Heart left ventricle (tissue), 13 donors: ENCODE measurements at regions not wholly inside any gene's neighbourhood (a gene's known extent, or its start where the extent isn't known, plus 50 kb on each side); places are given as distances from the start of the nearest gene placed in this dataset.

Experiments used
- POLR2A ChIP-seq, 2 donors: fragments of 450-650 bp; IDR thresholded peaks; one replicate each; pipeline ENCODE4 v1.6.1; 2017; ENCODE audit warnings: antibody characterized with exemption in 2 of 2, mild to moderate bottlenecking in 2 of 2, moderate library complexity in 2 of 2
- TF ChIP-seq, protein P1 (sequence below), 12 donors: fragments of 200-600 bp; sonication (generic) in 4 of 12; IDR thresholded peaks; one replicate each; pipeline versions ENCODE4 v1.5.0 to v1.8.0; 2018 to 2022; ENCODE audit warnings: antibody characterized with exemption in 12 of 12, mild to moderate bottlenecking in 5 of 12
- donor health status: ischemic (EF 13 %, LVEDD 7.1; RV severe dilation, severe dysfunction).
- donor health status: DM: no; HTN: yes; CAD: no.
- donor health status: DM: no; HTN: no; CAD: no.
- donor health status: ischemic (EF 25% LVEDD 6.9; RV normal size, moderate dysfunction).
- donor health status: ischemic (EF 25% LVEDD 5.7; RV mildly dilated, moderate dysfunction).
- donor health status: ischemic (EF 35%, LVEDD 5.7; RV mildly dilated, moderate dysfunction).
- donor health status: nonischemic (EF 11% LVEDD 7.7; RV severe dilation, severe dysfunction).
- donor health status: DM: yes; HTN: yes; CAD: no.
- donor health status: PGD.
- donor health status: ischemic (EF 29% LVEDD 5.4; RV normal size, mild dysfunction).
- donor health status: nonischemic (EF 23%, LVEDD 6.1; RV moderate dilation, normal function).

DNA sequence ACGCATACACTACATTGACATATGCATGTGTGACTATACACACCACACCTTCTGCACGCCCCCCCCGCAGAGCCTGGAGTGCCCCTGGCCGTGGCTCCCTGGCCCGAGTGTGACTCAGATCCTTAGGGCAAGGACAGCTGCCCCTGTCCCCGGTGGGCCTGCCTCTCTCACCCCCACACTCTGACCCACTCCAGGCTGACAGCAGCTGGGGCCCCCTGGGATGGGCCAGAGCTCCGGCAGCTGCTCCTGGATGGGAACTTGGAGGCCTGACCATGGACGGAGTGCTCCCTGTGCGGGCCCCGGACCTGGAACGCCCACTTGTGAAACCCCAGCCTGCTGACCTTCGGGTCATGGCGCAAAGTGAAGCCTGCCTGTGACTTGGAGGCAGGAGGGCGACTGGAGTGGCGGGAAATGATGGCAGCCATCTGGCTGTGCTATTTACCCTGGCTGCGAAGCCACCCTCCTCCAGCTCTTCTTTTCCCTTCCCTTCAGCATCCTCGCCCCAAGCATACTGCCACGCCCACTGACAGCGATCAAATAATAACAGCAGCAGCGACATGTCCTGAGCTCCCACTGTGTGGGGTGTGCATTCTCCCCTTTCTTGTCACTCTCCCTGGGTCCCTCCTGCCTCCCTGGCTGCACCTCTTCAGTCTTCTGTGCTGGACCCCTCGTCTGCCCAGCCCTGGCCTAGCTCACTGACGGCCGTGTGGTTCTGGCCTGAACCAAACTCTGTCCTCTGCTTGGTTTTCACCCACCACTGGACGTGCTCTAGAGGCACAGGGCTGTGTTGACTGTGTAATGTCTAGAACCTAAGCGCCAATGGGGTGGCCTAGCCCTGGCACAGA lies 90.7 kb upstream of the MEF2A start:
- TF ChIP-seq, protein P1, sequence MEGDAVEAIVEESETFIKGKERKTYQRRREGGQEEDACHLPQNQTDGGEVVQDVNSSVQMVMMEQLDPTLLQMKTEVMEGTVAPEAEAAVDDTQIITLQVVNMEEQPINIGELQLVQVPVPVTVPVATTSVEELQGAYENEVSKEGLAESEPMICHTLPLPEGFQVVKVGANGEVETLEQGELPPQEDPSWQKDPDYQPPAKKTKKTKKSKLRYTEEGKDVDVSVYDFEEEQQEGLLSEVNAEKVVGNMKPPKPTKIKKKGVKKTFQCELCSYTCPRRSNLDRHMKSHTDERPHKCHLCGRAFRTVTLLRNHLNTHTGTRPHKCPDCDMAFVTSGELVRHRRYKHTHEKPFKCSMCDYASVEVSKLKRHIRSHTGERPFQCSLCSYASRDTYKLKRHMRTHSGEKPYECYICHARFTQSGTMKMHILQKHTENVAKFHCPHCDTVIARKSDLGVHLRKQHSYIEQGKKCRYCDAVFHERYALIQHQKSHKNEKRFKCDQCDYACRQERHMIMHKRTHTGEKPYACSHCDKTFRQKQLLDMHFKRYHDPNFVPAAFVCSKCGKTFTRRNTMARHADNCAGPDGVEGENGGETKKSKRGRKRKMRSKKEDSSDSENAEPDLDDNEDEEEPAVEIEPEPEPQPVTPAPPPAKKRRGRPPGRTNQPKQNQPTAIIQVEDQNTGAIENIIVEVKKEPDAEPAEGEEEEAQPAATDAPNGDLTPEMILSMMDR (IDR thresholded peaks at IDR 0.05), result no peak
- no peak for TF ChIP-seq POLR2A (IDR thresholded peaks at IDR 0.05)
